WERI-Rb-1 (cell line): ENCODE measurements at regions not wholly inside any gene's neighbourhood (a gene's known extent, or its start where the extent isn't known, plus 50 kb on each side); places are given as distances from the start of the nearest gene placed in this dataset.

Experiments
- DNase-seq: peaks from one replicate; pipeline ENCODE4 v3.0.0-alpha.2; 2020
- H3K27ac ChIP-seq: fragments of 250-450 bp; sonication (Bioruptor Pico); 2 replicates; pipeline ENCODE4 v1.5.1; 2020; ENCODE audit warnings: mild to moderate bottlenecking, moderate library complexity
- H3K27me3 ChIP-seq: fragments of 250-450 bp; sonication (Bioruptor Pico); 2 replicates; pipeline ENCODE4 v1.5.1; 2021; ENCODE audit warnings: mild to moderate bottlenecking, low read depth, moderate library complexity; ENCODE audit not compliant: insufficient read depth, severe bottlenecking
- H3K36me3 ChIP-seq: fragments of 250-450 bp; sonication (Bioruptor Pico); 2 replicates; pipeline ENCODE4 v1.5.1; 2020; ENCODE audit warnings: mild to moderate bottlenecking, moderate library complexity
- H3K4me3 ChIP-seq: 2 replicates; pipeline ENCODE4 v1.5.1; 2011; ENCODE audit warnings: low read depth, mild to moderate bottlenecking, control low read depth, low read length
- H3K9me3 ChIP-seq: fragments of 250-450 bp; sonication (Bioruptor Pico); 2 replicates; pipeline ENCODE4 v1.5.1; 2021; ENCODE audit warnings: mild to moderate bottlenecking, moderate library complexity; ENCODE audit not compliant: severe bottlenecking
- TF ChIP-seq, protein P1 (sequence below): IDR thresholded peaks from 2 replicates; pipeline ENCODE4 v1.5.1; 2011; ENCODE audit warnings: low read depth, mild to moderate bottlenecking, control low read depth, inconsistent platforms, low read length

DNA sequence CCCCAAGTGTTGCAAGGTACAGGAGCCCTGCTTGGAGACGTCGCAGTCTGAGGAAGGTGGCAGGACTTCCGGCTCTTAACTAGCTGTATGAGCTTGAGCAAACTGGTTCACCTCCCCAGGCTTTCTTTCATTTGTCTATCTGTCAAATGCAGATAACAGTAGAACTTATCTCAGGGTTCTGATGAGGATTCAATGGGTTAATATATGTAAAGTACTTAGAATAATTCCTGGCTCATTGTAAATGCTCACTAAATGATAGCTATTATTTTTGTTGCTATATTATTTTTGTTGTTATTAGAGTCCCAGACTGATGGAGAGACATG lies 108.5 kb upstream of the IPO9 start:
- H3K27ac ChIP-seq = no peak overlapping the region
- H3K36me3 ChIP-seq = peaks cover 41% of the 10 kb centered on the region
- no peak for DNase-seq
- H3K9me3 ChIP-seq = no peaks in the 10 kb centered on the region
- TF ChIP-seq, protein P1, sequence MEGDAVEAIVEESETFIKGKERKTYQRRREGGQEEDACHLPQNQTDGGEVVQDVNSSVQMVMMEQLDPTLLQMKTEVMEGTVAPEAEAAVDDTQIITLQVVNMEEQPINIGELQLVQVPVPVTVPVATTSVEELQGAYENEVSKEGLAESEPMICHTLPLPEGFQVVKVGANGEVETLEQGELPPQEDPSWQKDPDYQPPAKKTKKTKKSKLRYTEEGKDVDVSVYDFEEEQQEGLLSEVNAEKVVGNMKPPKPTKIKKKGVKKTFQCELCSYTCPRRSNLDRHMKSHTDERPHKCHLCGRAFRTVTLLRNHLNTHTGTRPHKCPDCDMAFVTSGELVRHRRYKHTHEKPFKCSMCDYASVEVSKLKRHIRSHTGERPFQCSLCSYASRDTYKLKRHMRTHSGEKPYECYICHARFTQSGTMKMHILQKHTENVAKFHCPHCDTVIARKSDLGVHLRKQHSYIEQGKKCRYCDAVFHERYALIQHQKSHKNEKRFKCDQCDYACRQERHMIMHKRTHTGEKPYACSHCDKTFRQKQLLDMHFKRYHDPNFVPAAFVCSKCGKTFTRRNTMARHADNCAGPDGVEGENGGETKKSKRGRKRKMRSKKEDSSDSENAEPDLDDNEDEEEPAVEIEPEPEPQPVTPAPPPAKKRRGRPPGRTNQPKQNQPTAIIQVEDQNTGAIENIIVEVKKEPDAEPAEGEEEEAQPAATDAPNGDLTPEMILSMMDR = no peak
- H3K4me3 ChIP-seq = no peak overlapping the region
- H3K27me3 ChIP-seq = no peaks in the 10 kb centered on the region

DNA sequence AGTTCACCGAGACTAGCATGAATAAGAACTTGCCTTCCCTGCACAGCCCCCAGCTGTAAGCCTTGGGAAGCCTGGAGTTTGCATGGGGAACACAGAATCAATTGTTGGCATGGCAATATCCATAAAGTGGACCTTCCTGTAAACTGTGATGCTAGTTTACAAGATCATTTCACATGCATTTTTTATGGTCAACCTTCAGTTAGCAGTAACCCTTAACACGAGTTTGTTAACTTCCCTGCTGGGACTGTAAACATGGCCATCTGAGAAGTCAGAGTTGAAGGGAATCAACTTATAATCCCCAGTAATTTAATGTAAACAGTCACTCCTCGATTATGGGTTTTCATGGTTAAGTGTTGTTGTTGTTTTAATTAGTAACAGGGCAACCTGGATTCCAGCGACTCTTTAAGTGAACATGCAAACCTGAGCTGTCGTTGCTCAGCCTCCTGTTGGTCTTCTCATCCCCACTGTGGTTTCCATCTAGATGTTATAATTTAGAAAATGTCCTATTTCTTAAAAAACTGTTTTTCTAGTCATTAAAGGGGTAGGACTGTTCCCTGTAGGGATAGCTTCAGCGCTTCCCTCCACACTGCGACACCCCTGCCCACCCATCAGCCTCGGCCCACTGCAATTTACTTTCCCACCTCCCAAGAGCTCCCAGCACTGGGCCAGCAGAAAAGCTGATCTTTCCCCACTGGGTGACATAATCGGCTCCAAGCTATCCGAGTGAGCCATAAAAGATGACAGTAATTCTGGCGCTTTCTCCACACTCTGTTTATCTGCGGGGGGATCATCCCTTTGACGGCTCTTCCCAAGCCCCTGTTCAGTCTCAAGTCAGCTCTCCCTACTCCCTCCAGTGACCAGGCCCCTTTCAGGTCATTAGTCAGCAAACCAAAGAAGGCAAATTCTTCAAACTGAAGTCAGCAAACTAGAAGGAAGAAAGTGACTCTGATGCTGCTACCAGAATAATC lies 107.6 kb upstream of the IPO9 start:
- no peak overlapping the region for H3K4me3 ChIP-seq
- H3K36me3 ChIP-seq = peaks cover 38% of the 10 kb centered on the region
- H3K27ac ChIP-seq = peak overlapping the region; percentile 19
- no peaks in the 10 kb centered on the region for H3K9me3 ChIP-seq
- H3K27me3 ChIP-seq = no peaks in the 10 kb centered on the region
- TF ChIP-seq, protein P1 = no peak
- peak; percentile 82 for DNase-seq

DNA sequence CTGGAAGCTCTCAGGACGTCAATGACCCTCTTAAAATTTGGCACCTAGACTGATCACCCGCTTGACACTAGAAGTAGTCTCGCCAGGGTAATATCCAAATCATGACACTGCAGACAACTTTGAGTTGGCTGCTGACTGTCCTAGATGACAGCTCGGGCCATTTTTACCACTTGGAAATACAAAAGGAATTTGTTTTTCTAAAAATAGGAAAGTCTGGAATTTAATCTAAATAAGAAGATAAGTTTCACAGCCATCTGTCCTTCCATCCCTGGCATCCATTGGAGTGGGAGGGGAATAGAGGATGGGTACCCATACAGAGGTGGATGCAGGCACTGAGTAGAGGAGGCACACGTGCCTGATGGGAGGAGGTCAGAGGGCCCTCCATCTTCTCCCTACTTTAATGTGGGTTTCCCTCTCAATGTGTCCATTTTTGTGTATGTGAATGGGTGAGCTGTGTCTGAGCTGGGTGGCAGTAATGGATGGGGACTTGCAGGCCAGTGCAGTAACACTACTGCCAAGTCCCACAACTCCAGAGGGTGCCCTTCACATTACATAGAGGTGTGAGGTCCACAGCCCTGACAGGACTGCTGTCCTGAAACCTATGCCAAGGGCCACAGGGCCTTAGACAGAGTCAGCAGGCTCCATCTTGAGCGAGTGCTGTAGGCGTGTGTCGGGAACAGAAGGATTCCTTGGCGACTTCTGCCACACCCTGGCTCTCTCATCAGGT lies 104.8 kb upstream of the IPO9 start:
- Histone ChIP-seq H3K27ac (no peak overlapping the region), H3K27me3 (no peaks in the 10 kb centered on the region), H3K4me3 (no peak overlapping the region), H3K36me3 (peaks cover 20% of the 10 kb centered on the region), H3K9me3 (no peaks in the 10 kb centered on the region)
- no peak for DNase-seq
- TF ChIP-seq, protein P1 = no peak

DNA sequence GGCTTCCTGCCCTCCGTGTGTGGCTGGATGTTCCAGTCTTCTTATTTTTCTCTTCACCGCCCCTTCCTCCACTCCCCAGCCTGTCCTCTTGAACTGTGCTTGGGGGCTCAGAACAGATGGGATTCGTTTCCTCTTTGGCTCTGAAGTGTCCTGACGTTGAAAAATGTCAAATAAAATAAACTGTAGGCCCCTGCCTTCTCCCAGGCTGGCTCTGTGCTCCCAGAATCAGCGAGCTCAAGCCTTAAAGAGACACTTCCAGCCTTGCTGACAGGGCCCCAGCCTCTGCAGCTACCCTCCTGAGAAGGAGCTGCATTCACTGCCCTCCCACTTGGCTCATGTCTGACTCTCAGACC lies 104.2 kb upstream of the IPO9 start:
- peaks cover 14% of the 10 kb centered on the region for H3K36me3 ChIP-seq
- TF ChIP-seq, protein P1 = no peak
- no peak overlapping the region for H3K27ac ChIP-seq
- H3K27me3 ChIP-seq = no peaks in the 10 kb centered on the region
- no peak for DNase-seq
- no peak overlapping the region for H3K4me3 ChIP-seq
- no peaks in the 10 kb centered on the region for H3K9me3 ChIP-seq

DNA sequence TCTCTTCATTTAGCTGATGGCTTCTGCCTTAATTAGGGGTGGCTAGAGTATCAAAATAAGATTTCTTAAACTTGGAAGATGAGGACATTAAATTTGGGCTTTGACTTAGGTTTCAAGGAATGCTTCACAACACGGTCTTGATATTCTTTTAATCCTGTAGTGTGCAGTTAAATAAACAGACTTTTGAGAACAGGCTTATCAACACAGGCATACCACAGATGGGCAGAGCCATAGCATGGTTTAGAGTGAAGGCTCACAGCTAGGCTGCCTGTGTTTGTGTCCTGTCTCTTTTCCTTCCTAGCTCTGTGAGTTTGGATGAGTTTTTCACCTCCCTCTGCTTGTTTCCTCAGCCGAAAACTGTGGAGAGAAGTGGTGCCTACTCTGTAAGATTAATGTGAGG lies 102.3 kb upstream of the IPO9 start:
- H3K27me3 ChIP-seq = no peaks in the 10 kb centered on the region
- no peaks in the 10 kb centered on the region for H3K9me3 ChIP-seq
- H3K36me3 ChIP-seq = peaks cover 8% of the 10 kb centered on the region; the same call in 1 of the 2 replicates
- no peak overlapping the region for H3K4me3 ChIP-seq
- no peak overlapping the region for H3K27ac ChIP-seq
- DNase-seq = no peak
- TF ChIP-seq, protein P1 = no peak
